Chondrocyte (in vitro differentiated cells): ENCODE measurements at regions not wholly inside any gene's neighbourhood (a gene's known extent, or its start where the extent isn't known, plus 50 kb on each side); places are given as distances from the start of the nearest gene placed in this dataset.
A peak's percentile ranks its signal among the peaks of the same experiment; 100 is the strongest.
"Not testable (repeated sequence)": the region's sequence is repeated elsewhere in the genome, so short reads cannot be mapped to it uniquely, and the experiment has no call there.

Source experiments
- DNase-seq: peaks from one replicate; pipeline ENCODE4 v3.0.0; 2021; ENCODE audit warnings: mixed read lengths, low spot score
- H3K27ac Mint-ChIP-seq: one replicate; pipeline ENCODE4 v1.8.0; 2021; ENCODE audit warnings: mild to moderate bottlenecking, moderate library complexity, mixed read lengths; ENCODE audit not compliant: unreplicated experiment
- H3K27me3 Mint-ChIP-seq: 2 replicates; pipeline ENCODE4 v1.8.0; 2021; ENCODE audit warnings: low read depth, mixed read lengths
- H3K36me3 Mint-ChIP-seq: 2 replicates; pipeline ENCODE4 v1.8.0; 2021; ENCODE audit warnings: low read depth, mixed read lengths
- H3K4me1 Mint-ChIP-seq: 2 replicates; pipeline ENCODE4 v1.8.0; 2021; ENCODE audit warnings: low read depth, mild to moderate bottlenecking, mixed read lengths
- H3K4me3 Mint-ChIP-seq: one replicate; pipeline ENCODE4 v1.8.0; 2021; ENCODE audit warnings: mild to moderate bottlenecking, moderate library complexity, mixed read lengths; ENCODE audit not compliant: unreplicated experiment
- H3K9me3 Mint-ChIP-seq: 2 replicates; pipeline ENCODE4 v1.8.0; 2021; ENCODE audit warnings: low read depth, mixed read lengths
- CTCF ChIP-seq: fragments of 200-600 bp; sonication (generic); IDR thresholded peaks from 2 replicates; pipeline ENCODE4 v1.5.0; 2021; ENCODE audit warnings: antibody characterized with exemption, mild to moderate bottlenecking, moderate library complexity

- no peaks in the 10 kb centered on the region for H3K27me3 Mint-ChIP-seq
- no peak for DNase-seq
- no peaks in the 10 kb centered on the region for H3K36me3 Mint-ChIP-seq
- TF ChIP-seq CTCF, result no peak
- H3K4me1 Mint-ChIP-seq, result no peaks in the 10 kb centered on the region
- no peaks in the 10 kb centered on the region for H3K9me3 Mint-ChIP-seq
- H3K4me3 Mint-ChIP-seq, result no peak overlapping the region
- H3K27ac Mint-ChIP-seq, result no peak overlapping the region
Measured at GRCh38 chr3:165946360-165946759, 109.1 kb upstream of the BCHE start.

- no peak overlapping the region for H3K27ac Mint-ChIP-seq
- TF ChIP-seq CTCF, result no peak
- no peaks in the 10 kb centered on the region for H3K27me3 Mint-ChIP-seq
- no peaks in the 10 kb centered on the region for H3K36me3 Mint-ChIP-seq
- H3K9me3 Mint-ChIP-seq, result peaks cover 12% of the 10 kb centered on the region
- no peak for DNase-seq
- no peak overlapping the region for H3K4me3 Mint-ChIP-seq
- H3K4me1 Mint-ChIP-seq, result no peaks in the 10 kb centered on the region
Measured at GRCh38 chr3:165938986-165939540, 101.8 kb upstream of the BCHE start.

GRCh38 chr3:165936081-165936480 is 98.9 kb upstream of the BCHE start:
- not testable (repeated sequence) for H3K36me3 Mint-ChIP-seq, DNase-seq, H3K27me3 Mint-ChIP-seq, H3K27ac Mint-ChIP-seq, H3K4me1 Mint-ChIP-seq, H3K4me3 Mint-ChIP-seq
- peaks cover 18% of the 10 kb centered on the region for H3K9me3 Mint-ChIP-seq

GRCh38 chr3:165924301-165924791 is 87.1 kb upstream of the BCHE start:
- not testable (repeated sequence) for H3K9me3 Mint-ChIP-seq, H3K36me3 Mint-ChIP-seq, H3K4me1 Mint-ChIP-seq

GRCh38 chr3:165920984-165921383 is 83.8 kb upstream of the BCHE start:
- Mint-ChIP-seq H3K36me3 (no peaks in the 10 kb centered on the region), H3K27me3 (no peaks in the 10 kb centered on the region), H3K4me3 (no peak overlapping the region), H3K4me1 (no peaks in the 10 kb centered on the region), H3K9me3 (peaks cover 2% of the 10 kb centered on the region), H3K27ac (no peak overlapping the region)
- DNase-seq, result no peak
- TF ChIP-seq CTCF, result no peak

More at GRCh38 chr3:165924301-165924791, 87.1 kb upstream of the BCHE start:
- not testable (repeated sequence) for H3K4me3 Mint-ChIP-seq, H3K27me3 Mint-ChIP-seq, H3K27ac Mint-ChIP-seq
- peak; percentile 87 for DNase-seq

GRCh38 chr3:165919284-165919683 is 82.1 kb upstream of the BCHE start:
- Mint-ChIP-seq H3K27me3 (no peaks in the 10 kb centered on the region), H3K36me3 (no peaks in the 10 kb centered on the region), H3K9me3 (peaks cover 2% of the 10 kb centered on the region), H3K4me1 (no peaks in the 10 kb centered on the region), H3K4me3 (no peak overlapping the region), H3K27ac (no peak overlapping the region)
- no peak for TF ChIP-seq CTCF
- DNase-seq, result no peak
